ENCODE measurements at regions not wholly inside any gene's neighbourhood (a gene's known extent, or its start where the extent isn't known, plus 50 kb on each side); places are given as distances from the start of the nearest gene placed in this dataset.

GRCh38 chr3:102761766-102762165, 327.0 kb downstream of the ZPLD1 start (continued):
- TF ChIP-seq SIRT6 (IDR thresholded peaks at IDR 0.05; ENCODE audit: low read length) = no peak
- no peak for TF ChIP-seq KDM1A (IDR thresholded peaks at IDR 0.05; ENCODE audit: borderline replicate concordance, low read length)
- no peak for TF ChIP-seq RNF2 (IDR thresholded peaks at IDR 0.05; ENCODE audit: borderline replicate concordance, low read depth, low read length, missing control alignments, poor library complexity, severe bottlenecking)
- no peak for TF ChIP-seq TEAD4 (IDR thresholded peaks at IDR 0.05; ENCODE audit: low read depth, low read length)
- TF ChIP-seq BCL11A (IDR thresholded peaks at IDR 0.05; ENCODE audit: low read depth in 2 of 2, low read length in 2 of 2) = no peak
- no peak for TF ChIP-seq JUN (IDR thresholded peaks at IDR 0.05; ENCODE audit: low read depth, low read length)
- TF ChIP-seq RXRA (IDR thresholded peaks at IDR 0.05; ENCODE audit: insufficient read depth, low read depth, low read length) = no peak
